Neural progenitor cell (in vitro differentiated cells): ENCODE measurements at regions not wholly inside any gene's neighbourhood (a gene's known extent, or its start where the extent isn't known, plus 50 kb on each side); places are given as distances from the start of the nearest gene placed in this dataset.

ENCODE experiments used
- CTCF ChIP-seq: fragments of 200-600 bp; sonication (generic); IDR thresholded peaks from 2 replicates; pipeline ENCODE4 v1.5.1; 2017; ENCODE audit warnings: antibody characterized with exemption, mild to moderate bottlenecking
- EZH2 ChIP-seq: fragments of 200-600 bp; sonication (generic); IDR thresholded peaks from 2 replicates; pipeline ENCODE4 v1.6.1; 2017; ENCODE audit warnings: antibody characterized with exemption, mild to moderate bottlenecking, moderate library complexity
- EZH2phosphoT487 ChIP-seq: fragments of 200-600 bp; sonication (generic); IDR thresholded peaks from 2 replicates; pipeline ENCODE4 v1.6.1; 2017; ENCODE audit warnings: antibody characterized with exemption

DNA sequence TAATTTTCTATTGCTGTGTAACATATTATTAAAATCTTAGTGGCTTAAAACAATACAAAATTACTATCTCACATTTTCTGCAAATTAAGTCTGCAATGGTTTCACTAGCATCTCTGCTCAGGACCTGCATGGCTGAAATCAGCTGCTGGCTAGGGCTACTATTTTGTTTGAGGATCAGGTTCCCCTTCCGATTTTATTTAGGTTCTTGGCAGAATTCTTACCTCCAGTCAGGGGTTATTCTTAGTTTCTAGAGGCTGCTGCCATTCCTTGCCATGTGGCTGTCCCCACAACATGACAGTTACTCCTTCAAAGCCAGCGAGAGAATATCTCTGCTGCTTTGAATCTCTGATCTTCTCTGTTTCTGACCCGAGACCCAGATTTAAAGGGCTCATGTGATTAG, 424.5 kb upstream of the ANO5 start:
- TF ChIP-seq CTCF (no peak), EZH2 (no peak), EZH2phosphoT487 (no peak)
